Right lobe of liver (tissue), 6 donors: ENCODE measurements at regions not wholly inside any gene's neighbourhood (a gene's known extent, or its start where the extent isn't known, plus 50 kb on each side); places are given as distances from the start of the nearest gene placed in this dataset.

Experiments
- ATAC-seq, 4 donors: fragments of 200-7000 bp; cut with Tn5 transposase; one replicate each; pipeline ENCODE4 v1.9.1; 2020; ENCODE audit warnings: mild to moderate bottlenecking in 4 of 4, moderate library complexity in 4 of 4
- DNase-seq, 3 donors: peaks; one replicate each; pipeline ENCODE4 v3.0.0-alpha.2; 2020
- H3K27ac ChIP-seq, 3 donors: fragments of 200-600 bp; one replicate each; pipeline ENCODE4 v1.8.0; 2022
- H3K27me3 ChIP-seq, 2 donors: fragments of 200-600 bp; one replicate each; pipeline ENCODE4 v1.8.0; 2022
- H3K36me3 ChIP-seq, 4 donors: fragments of 200-600 bp; sonication (generic) in 1 of 4; one replicate each; pipeline versions ENCODE4 v1.5.1 to v1.8.0; 2017 to 2022; ENCODE audit warnings: control low read depth in 1 of 4
- H3K4me1 ChIP-seq, 4 donors: fragments of 200-600 bp; sonication (generic) in 1 of 4; one replicate each; pipeline versions ENCODE4 v1.5.1 to v1.8.0; 2017 to 2022; ENCODE audit warnings: control low read depth in 1 of 4
- H3K4me3 ChIP-seq, 3 donors: fragments of 200-600 bp; one replicate each; pipeline ENCODE4 v1.8.0; 2022
- H3K9me3 ChIP-seq, 4 donors: fragments of 200-600 bp; sonication (generic) in 1 of 4; one replicate each; pipeline versions ENCODE4 v1.5.1 to v1.8.0; 2017 to 2022; ENCODE audit warnings: control low read depth in 1 of 4
- POLR2A ChIP-seq: fragments of 450-650 bp; IDR thresholded peaks from one replicate; pipeline ENCODE4 v1.6.1; 2017; ENCODE audit warnings: antibody characterized with exemption, mild to moderate bottlenecking
- WGBS: methylation state at CpG from one replicate; pipeline ENCODE4 v1.1.6; 2018; ENCODE audit warnings: low coverage, low lambda C conversion rate; ENCODE audit not compliant: insufficient coverage; ENCODE audit errors: missing lambda C conversion rate; 5-methylcytosine and 5-hydroxymethylcytosine counted together
- intact Hi-C, 2 donors: fragments of 100-400 bp; cut with DNase I; formaldehyde crosslinking; loops; one replicate each; pipeline versions ENCODE4 v1.11.2 to v1.14.1; 2022
- TF ChIP-seq, protein P1 (sequence below), 4 donors: fragments of 200-600 bp in 3 of 4; fragments of 450-650 bp in 1 of 4; IDR thresholded peaks; one replicate each; pipeline versions ENCODE4 v1.5.1 to v1.8.0; 2016 to 2022; ENCODE audit warnings: antibody characterized with exemption in 4 of 4, mild to moderate bottlenecking in 2 of 4
- donor health status: DM: no; HTN: yes; CAD: no.
- donor health status: DM: no; HTN: no; CAD: no.
- donor health status: DM: no; HTN: no; CAD: no.
- donor health status: DM: no; HTN: yes; CAD: no.
- donor health status: DM: no; HTN: yes; CAD: no.

DNA sequence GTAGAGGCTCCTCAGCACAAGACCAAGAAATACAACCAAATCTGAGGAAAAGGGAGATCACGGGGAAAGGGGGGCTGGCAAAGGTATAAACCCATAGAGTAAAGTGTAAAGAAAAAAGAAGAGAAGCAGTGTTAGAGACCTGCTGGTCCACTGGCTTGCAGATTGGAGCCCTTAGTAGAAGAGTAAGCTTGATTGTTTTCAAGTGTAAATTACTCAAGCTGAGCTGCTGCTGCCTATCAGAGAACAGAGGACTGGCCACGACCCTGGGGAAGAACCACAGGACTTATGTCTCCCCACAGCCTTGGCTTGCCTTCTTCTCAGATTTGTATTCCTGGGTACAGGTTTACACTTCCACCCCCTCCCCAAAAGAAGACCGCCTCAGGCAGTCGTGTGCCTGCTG is 294.2 kb downstream of the LMX1A start:
- intact Hi-C loops = no loop called here
- H3K9me3 ChIP-seq = no peaks in the 10 kb centered on the region
- H3K27ac ChIP-seq = no peak overlapping the region
- TF ChIP-seq POLR2A = no peak
- TF ChIP-seq, protein P1, sequence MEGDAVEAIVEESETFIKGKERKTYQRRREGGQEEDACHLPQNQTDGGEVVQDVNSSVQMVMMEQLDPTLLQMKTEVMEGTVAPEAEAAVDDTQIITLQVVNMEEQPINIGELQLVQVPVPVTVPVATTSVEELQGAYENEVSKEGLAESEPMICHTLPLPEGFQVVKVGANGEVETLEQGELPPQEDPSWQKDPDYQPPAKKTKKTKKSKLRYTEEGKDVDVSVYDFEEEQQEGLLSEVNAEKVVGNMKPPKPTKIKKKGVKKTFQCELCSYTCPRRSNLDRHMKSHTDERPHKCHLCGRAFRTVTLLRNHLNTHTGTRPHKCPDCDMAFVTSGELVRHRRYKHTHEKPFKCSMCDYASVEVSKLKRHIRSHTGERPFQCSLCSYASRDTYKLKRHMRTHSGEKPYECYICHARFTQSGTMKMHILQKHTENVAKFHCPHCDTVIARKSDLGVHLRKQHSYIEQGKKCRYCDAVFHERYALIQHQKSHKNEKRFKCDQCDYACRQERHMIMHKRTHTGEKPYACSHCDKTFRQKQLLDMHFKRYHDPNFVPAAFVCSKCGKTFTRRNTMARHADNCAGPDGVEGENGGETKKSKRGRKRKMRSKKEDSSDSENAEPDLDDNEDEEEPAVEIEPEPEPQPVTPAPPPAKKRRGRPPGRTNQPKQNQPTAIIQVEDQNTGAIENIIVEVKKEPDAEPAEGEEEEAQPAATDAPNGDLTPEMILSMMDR (IDR thresholded peaks at IDR 0.05) = no peak
- no peak overlapping the region for H3K4me3 ChIP-seq
- 56% methylated on average over 2 of the region's 4 CpGs for WGBS
- H3K36me3 ChIP-seq = no peaks in the 10 kb centered on the region
- H3K27me3 ChIP-seq = no peaks in the 10 kb centered on the region
- ATAC-seq (no peak), DNase-seq (no peak)
- H3K4me1 ChIP-seq = no peaks in the 10 kb centered on the region

DNA sequence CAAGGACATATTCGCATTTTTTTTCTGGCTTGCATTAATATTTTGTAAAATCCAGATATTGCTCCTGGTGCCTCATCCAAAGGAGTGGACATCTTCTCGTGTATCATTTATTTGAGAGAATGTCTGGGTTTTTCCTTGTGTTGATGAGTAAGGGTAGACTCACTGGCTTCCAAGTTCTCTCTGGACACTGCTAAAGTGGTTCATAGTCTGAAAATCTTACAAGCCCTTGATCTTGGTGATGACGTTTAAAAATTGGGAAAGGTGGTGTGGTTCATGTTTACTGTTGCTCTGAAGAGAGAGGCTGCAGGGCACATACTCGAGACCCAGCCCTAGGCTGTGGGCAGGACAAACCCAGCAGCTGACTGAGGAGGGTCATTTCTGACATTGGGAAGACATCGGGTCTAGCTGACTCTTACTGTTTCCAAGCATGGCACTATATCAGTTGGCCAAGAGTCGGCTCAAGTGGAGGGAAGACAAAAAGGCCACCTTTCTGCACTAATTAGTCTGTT is 296.2 kb downstream of the LMX1A start:
- no peak for TF ChIP-seq POLR2A
- intact Hi-C loops = no loop called here
- Histone ChIP-seq H3K27me3 (no peaks in the 10 kb centered on the region), H3K4me1 (no peaks in the 10 kb centered on the region), H3K9me3 (no peaks in the 10 kb centered on the region), H3K27ac (no peak overlapping the region), H3K36me3 (no peaks in the 10 kb centered on the region), H3K4me3 (no peak overlapping the region)
- ATAC-seq (no peak), DNase-seq (no peak)
- 55% methylated on average over 6 of the region's 6 CpGs for WGBS

DNA sequence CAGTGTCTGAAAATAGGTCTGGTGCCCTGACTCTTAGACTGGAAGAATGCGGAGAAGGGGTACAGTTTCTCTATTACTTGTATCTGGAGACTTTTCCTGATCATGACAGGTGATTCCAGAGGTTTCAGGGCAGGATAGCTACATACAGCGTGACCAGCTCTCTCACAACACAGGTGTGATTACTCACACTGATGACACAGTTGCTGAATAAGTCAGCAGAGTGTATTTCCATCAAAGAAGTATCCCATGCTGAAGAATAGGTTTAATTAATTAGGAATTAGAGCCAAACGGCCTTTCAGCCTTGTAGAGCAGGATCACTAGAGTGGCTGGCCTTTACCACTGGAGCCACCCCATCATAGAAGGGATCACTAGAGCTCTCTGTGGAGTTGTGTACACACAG is 298.6 kb downstream of the LMX1A start:
- WGBS = 7% methylated on average over 2 of the region's 3 CpGs

DNA sequence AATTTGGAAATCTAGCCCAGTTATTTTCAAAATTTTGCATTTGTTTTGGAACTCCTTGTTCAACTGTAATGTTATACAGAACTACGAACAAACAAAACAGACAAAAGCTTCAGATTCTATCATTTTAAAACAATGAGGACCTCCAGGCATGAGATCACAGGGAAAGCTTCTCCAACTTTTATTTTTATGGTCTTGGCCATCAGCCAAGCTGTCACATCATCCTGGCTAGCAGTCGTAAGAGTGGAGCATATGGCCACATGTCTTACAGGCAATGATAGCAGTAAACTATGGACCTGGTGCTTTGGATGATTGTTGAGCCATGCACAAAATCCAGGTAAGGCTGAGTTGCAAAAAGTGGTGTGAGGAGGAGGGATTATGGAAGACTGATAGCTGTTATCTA is 299.6 kb downstream of the LMX1A start:
- intact Hi-C loops = no loop called here
- Histone ChIP-seq H3K4me3 (no peak overlapping the region), H3K36me3 (no peaks in the 10 kb centered on the region), H3K4me1 (no peaks in the 10 kb centered on the region), H3K27ac (no peak overlapping the region), H3K27me3 (no peaks in the 10 kb centered on the region), H3K9me3 (no peaks in the 10 kb centered on the region)
- TF ChIP-seq POLR2A = no peak
- TF ChIP-seq, protein P1 (IDR thresholded peaks at IDR 0.05) = no peak
- no peak for ATAC-seq
- WGBS = 61% methylated on average over 2 of the region's 2 CpGs
- DNase-seq = no peak

More for the DNA sequence above, 298.6 kb downstream of the LMX1A start:
- H3K27ac ChIP-seq = no peak overlapping the region
- no peak for DNase-seq
- no peaks in the 10 kb centered on the region for H3K9me3 ChIP-seq
- H3K4me3 ChIP-seq = no peak overlapping the region
- no peaks in the 10 kb centered on the region for H3K36me3 ChIP-seq
- ATAC-seq = no peak
- H3K4me1 ChIP-seq = no peaks in the 10 kb centered on the region
- TF ChIP-seq, protein P1 (IDR thresholded peaks at IDR 0.05) = no peak
- TF ChIP-seq POLR2A = no peak
- H3K27me3 ChIP-seq = no peaks in the 10 kb centered on the region
- intact Hi-C loops = no loop called here

DNA sequence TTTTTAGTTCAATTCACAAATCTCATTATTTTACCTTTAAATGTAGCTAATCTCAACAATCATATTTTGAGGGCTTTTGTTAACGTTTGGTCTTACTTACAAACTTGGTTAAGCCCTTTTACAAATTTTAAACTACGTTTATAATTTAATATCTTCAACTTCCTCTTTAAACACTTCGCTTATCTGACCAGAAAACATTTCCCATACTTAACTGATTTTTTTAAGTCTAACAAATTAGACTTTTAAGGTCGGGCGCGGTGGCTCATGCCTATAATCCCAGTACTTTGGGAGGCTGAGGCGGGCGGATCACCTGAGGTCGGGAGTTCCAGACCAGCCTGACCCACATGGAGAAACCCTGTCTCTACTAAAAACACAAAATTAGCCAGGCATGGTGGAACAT is 300.9 kb downstream of the LMX1A start:
- 54% methylated on average over 9 of the region's 9 CpGs for WGBS
- Histone ChIP-seq H3K36me3 (no peaks in the 10 kb centered on the region), H3K4me3 (no peak overlapping the region), H3K4me1 (no peaks in the 10 kb centered on the region), H3K9me3 (no peaks in the 10 kb centered on the region), H3K27ac (no peak overlapping the region), H3K27me3 (no peaks in the 10 kb centered on the region)
- no peak for TF ChIP-seq POLR2A
- TF ChIP-seq, protein P1 (IDR thresholded peaks at IDR 0.05) = no peak
- ATAC-seq (no peak), DNase-seq (no peak)
- intact Hi-C loops = no loop called here
